Smooth muscle cell of the brain vasculature (primary cell): ENCODE measurements at regions not wholly inside any gene's neighbourhood (a gene's known extent, or its start where the extent isn't known, plus 50 kb on each side); places are given as distances from the start of the nearest gene placed in this dataset.
"Not testable (repeated sequence)": the region's sequence is repeated elsewhere in the genome, so short reads cannot be mapped to it uniquely, and the experiment has no call there.

ENCODE experiments used
- DNase-seq: peaks from one replicate; pipeline ENCODE4 v3.0.0-alpha.2; 2012; ENCODE audit warnings: low read depth, low spot score

DNA sequence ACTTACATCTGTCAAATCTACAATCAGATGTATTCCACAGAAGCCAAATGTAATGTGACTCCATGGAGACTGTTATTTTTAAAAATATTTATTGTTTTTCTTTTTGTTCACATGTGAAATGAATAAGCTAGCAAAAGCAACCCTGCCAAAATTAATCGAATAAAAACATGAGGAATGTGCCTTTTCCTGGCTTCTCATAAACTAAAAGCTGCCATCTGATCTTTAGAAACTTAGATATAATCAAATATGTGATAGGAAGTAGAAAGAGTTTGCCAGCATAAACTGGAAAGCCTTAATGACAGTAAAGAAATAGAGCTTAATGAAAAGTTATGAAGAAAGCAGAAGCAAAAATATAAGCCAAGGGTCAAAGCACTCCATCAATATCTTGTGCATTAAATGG lies 1724.7 kb upstream of the WWC1 start:
- no peak for DNase-seq

GRCh38 chr5:166570865-166571264 lies 1720.6 kb upstream of the WWC1 start:
- no peak for DNase-seq

GRCh38 chr5:166571668-166572067 lies 1719.8 kb upstream of the WWC1 start:
- DNase-seq, result no peak

- no peak for DNase-seq
These were observed 1715.1 kb upstream of the WWC1 start for GRCh38 chr5:166576323-166576722.

DNA sequence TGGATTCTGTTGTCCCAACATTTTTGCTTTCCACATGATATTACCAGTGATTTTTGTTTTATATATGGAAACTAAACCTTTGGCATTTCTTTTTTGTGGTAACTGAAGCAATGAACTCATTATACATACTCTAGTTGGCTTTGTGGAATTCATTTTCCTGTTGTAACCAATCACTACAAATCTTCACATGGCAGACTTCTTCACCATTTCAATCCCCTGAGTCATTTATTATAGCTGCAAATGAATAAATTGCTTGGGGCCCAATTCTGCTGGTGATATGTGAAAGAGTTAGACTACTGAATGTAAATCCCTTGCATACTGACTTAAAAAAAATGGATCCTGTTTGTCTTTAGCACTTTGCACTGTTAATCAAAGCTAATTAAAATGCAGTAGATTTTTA lies 1709.6 kb upstream of the WWC1 start:
- DNase-seq, result no peak

- DNase-seq, result no peak
These were observed 1709.0 kb upstream of the WWC1 start for GRCh38 chr5:166582416-166582815.

GRCh38 chr5:166594567-166594966 lies 1696.9 kb upstream of the WWC1 start:
- DNase-seq, result no peak

DNA sequence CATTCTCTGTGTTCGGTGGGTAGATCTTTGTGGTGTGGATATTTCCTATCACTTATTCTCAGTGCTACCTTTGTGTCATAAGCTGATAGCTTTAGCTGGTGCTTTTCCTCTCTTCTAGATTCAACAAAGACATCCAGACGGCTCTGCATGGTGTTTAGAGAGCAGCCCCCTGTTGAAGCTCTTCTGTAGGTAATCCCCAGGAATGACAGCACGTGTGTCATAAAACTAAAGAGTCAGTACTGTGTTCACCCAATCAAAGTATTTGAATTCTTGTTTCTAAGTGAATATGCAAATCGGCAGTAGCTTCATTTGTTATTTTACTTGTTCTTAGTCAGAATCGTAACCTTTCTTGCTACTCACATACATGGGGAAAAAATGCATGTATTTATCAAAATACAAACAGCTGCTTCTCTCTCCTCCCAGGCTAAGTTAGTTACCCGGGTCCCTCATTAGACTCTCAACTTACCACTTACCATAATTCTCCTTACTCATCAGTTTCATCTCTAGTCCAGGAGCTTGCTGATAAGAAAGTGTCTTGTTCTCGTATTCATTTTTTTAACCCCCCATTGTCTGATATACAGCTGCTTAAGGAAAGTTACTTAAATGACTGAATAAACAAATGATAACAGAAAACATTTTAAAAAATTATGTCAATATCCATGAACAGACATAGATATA lies 1696.0 kb upstream of the WWC1 start:
- DNase-seq, result no peak

- no peak for DNase-seq
These were observed 1695.4 kb upstream of the WWC1 start for GRCh38 chr5:166596043-166596442.

DNA sequence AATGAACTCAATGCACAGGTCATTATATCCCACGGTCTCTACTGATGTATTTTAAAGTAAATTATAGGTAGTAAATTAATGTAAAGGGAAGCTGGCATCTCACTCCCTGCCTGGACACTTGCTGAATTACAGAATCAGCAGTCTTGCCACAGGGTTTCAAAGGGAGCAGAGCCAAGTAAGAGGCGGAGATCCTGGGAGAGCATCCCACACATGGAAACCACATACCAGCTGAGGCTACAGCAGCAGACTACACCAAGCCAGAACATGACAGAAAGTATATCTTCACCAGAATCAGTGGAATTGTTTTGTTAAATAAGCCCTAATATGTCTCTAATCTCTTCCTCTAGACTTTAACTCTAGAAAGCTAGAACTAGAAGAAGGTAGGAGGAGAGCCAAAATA lies 1689.2 kb upstream of the WWC1 start:
- DNase-seq, result no peak

GRCh38 chr5:166617507-166617906 lies 1673.9 kb upstream of the WWC1 start:
- no peak for DNase-seq

GRCh38 chr5:166618526-166618925 lies 1672.9 kb upstream of the WWC1 start:
- no peak for DNase-seq

GRCh38 chr5:166624573-166624972 lies 1666.9 kb upstream of the WWC1 start:
- no peak for DNase-seq

DNA sequence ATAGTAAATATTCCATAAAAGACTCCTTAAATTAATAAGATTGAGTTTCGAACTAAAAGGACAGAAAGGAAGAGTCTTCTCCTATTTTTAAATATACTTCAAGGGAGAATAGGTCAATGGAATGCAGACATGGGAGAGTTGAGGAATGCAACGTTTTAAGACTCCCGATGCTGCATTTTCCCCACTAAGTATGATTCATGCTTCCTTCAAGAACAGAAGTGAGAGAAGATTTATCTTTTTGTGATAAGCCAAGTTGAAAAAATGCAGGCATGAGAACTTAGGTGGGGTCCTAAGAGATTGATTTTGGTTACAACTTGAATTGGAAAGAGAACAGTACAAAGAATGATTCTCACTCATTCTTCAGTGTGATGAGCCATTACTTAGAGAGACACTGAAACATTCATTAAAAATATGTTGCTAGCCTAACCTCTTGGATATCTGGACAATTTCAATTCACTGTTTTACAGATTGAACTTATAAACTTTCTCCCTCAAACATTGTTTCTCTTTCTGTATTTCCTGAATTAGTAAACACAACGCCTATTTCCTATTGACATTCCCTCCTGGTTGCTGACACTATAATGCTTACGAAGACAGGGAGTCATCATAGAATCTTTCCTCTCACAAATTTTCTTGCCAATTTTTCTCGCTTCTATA lies 1666.1 kb upstream of the WWC1 start:
- no peak for DNase-seq

DNA sequence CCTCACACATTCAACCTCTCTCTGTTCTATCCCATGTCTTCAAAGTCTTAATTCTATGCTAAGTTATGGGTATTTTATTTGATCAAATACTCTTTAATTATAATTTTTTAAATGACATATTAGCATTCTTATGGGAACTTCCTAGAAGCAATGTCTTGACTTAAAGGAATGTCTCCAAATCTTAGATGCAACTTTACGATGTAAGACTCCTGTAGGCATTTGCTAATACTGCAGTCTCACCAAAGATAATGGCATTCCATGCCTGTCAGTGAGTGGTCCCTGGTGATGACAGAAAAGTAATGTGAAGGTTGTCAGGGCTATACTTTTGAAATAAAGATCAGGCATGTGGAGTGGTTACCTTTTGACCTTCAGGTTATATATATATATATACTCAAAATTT lies 1654.2 kb upstream of the WWC1 start:
- DNase-seq, result no peak

DNA sequence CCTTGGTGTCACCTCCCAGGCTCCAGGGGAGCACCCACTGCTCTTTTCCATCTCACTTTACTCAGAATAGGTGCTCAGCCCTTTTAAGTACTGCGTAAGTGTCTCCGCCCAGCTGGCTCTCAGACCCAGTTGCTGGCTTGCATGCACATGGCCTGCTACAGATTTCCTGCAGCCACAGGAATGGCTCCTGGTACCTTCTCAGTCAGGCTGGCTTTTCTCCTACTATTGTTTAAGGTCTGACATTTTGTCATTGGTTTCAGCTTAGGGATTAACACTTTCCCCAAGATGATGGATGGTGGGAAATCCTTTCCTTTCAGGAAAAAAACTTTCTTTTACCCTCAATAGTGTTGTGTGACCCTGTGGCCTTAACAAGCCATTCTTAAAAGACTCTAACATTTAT lies 1652.3 kb upstream of the WWC1 start:
- no peak for DNase-seq

- DNase-seq, result not testable (repeated sequence)
These were observed 1651.3 kb upstream of the WWC1 start for GRCh38 chr5:166640136-166640535.

DNA sequence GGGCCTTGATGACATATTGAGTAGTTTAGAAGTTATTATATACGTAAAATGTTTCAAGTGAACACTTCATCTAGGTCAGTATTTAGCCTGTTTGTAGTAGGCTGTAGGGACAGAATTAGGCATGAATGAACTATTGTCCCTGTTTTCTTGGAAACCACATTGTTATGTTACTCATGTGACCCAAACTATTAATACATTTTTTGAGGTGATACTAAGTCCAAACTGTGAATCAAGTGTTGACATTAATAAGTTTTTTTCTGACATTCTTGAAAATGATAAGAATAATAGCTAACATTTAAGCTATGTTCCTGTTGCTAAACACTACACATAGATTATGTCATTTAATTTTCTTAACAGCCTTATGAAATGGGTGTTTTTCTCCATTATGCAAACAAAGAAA lies 1642.7 kb upstream of the WWC1 start:
- no peak for DNase-seq

DNA sequence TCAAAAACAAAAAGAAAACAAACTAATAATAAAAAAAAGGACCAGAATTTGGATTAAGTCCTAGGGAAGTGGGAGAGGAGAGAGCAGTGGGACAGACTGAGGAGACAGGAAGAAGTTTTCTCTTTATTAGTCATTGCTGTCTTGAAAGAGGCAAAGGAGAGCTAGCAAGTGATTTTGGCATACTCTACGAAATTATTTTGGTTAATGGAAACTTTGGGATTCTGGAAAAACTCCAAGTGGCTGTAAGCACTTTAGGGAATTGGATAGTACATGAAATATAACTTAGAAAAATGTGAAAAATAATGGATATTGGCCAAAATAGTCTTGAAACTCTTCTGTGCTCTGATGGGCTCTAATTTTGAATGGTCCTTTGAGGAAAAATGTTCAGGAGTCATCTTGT lies 1641.8 kb upstream of the WWC1 start:
- DNase-seq, result no peak

- no peak for DNase-seq
These were observed 1640.2 kb upstream of the WWC1 start for GRCh38 chr5:166651234-166651633.

GRCh38 chr5:166671811-166672210 lies 1619.6 kb upstream of the WWC1 start:
- DNase-seq, result no peak

GRCh38 chr5:166672431-166672830 lies 1619.0 kb upstream of the WWC1 start:
- DNase-seq, result no peak

DNA sequence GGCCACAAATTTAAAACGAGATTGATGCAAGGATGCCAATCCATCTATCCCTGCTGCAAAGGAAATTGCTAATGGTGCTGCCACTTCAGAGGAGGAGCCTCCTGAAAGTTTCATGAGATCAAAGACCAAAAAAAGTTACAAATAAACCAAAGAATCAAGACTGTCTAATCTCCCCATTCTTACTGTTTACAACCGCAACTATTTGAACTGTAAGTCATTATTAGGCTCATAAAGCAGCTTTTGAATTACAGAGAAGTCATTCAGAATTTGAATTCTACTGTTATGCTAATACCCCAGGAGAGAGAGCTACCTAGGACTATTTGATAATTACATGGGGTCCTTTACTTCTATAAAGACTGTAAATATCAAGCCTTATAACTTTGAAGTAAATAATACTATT lies 1613.6 kb upstream of the WWC1 start:
- no peak for DNase-seq

- DNase-seq, result no peak
These were observed 1612.1 kb upstream of the WWC1 start for GRCh38 chr5:166679331-166679730.
